Neural progenitor cell (in vitro differentiated cells): ENCODE measurements at regions not wholly inside any gene's neighbourhood (a gene's known extent, or its start where the extent isn't known, plus 50 kb on each side); places are given as distances from the start of the nearest gene placed in this dataset.

Source experiments
- DNase-seq: peaks from one replicate; pipeline ENCODE4 v3.0.0-alpha.2; 2016; ENCODE audit warnings: low spot score
- H2AFZ ChIP-seq: fragments of 200-600 bp; sonication (generic); replicated peaks from 2 replicates; pipeline ENCODE4 v1.6.1; 2016; ENCODE audit warnings: antibody characterized with exemption
- H3F3A ChIP-seq: fragments of 200-600 bp; sonication (generic); 2 replicates; pipeline ENCODE4 v1.6.1; 2016; ENCODE audit warnings: antibody characterized with exemption, low read depth
- H3K27ac ChIP-seq: fragments of 200-600 bp; sonication (generic); 2 replicates; pipeline ENCODE4 v1.5.1; 2016; ENCODE audit warnings: mild to moderate bottlenecking
- H3K27me3 ChIP-seq: fragments of 200-600 bp; sonication (generic); 2 replicates; pipeline ENCODE4 v1.6.1; 2016; ENCODE audit warnings: mild to moderate bottlenecking, moderate library complexity
- H3K36me3 ChIP-seq: fragments of 200-600 bp; sonication (generic); 2 replicates; pipeline ENCODE4 v1.5.1; 2016
- H3K4me1 ChIP-seq: fragments of 200-600 bp; sonication (generic); 2 replicates; pipeline ENCODE4 v1.6.1; 2016; ENCODE audit warnings: mixed run types
- H3K4me2 ChIP-seq: fragments of 200-600 bp; sonication (generic); 2 replicates; pipeline ENCODE4 v1.6.1; 2016
- H3K4me3 ChIP-seq: fragments of 200-600 bp; sonication (generic); 2 replicates; pipeline ENCODE4 v1.5.1; 2016
- H3K79me2 ChIP-seq: fragments of 200-600 bp; sonication (generic); 2 replicates; pipeline ENCODE4 v1.6.1; 2016; ENCODE audit warnings: low read depth
- H3K9ac ChIP-seq: fragments of 200-600 bp; sonication (generic); 2 replicates; pipeline ENCODE4 v1.6.1; 2016
- H3K9me3 ChIP-seq: fragments of 200-600 bp; sonication (generic); 2 replicates; pipeline ENCODE4 v1.5.1; 2016; ENCODE audit warnings: low read depth
- H4K20me1 ChIP-seq: fragments of 200-600 bp; sonication (generic); 2 replicates; pipeline ENCODE4 v1.6.1; 2016; ENCODE audit warnings: low read depth
- H3K27ac Mint-ChIP-seq: 3 replicates; pipeline ENCODE4 v1.8.0; 2021; ENCODE audit warnings: mixed read lengths
- H3K27me3 Mint-ChIP-seq: 2 replicates; pipeline ENCODE4 v1.8.0; 2022; ENCODE audit warnings: low read depth, mild to moderate bottlenecking, inconsistent platforms, moderate library complexity, mixed read lengths; ENCODE audit not compliant: insufficient read depth
- H3K36me3 Mint-ChIP-seq: 3 replicates; pipeline ENCODE4 v1.8.0; 2021; ENCODE audit warnings: mixed read lengths
- H3K4me1 Mint-ChIP-seq: 3 replicates; pipeline ENCODE4 v1.8.0; 2021; ENCODE audit warnings: mixed read lengths
- H3K4me3 Mint-ChIP-seq: 3 replicates; pipeline ENCODE4 v1.8.0; 2021; ENCODE audit warnings: mild to moderate bottlenecking, moderate library complexity, mixed read lengths
- H3K9me3 Mint-ChIP-seq: 3 replicates; pipeline ENCODE4 v1.8.0; 2020; ENCODE audit warnings: mixed read lengths
- EZH2 ChIP-seq: fragments of 200-600 bp; sonication (generic); IDR thresholded peaks from 2 replicates; pipeline ENCODE4 v1.6.1; 2017; ENCODE audit warnings: antibody characterized with exemption, mild to moderate bottlenecking, moderate library complexity
- EZH2phosphoT487 ChIP-seq: fragments of 200-600 bp; sonication (generic); IDR thresholded peaks from 2 replicates; pipeline ENCODE4 v1.6.1; 2017; ENCODE audit warnings: antibody characterized with exemption
- TF ChIP-seq, protein P1 (sequence below): fragments of 200-600 bp; sonication (generic); IDR thresholded peaks from 2 replicates; pipeline ENCODE4 v1.5.1; 2017; ENCODE audit warnings: antibody characterized with exemption, mild to moderate bottlenecking

DNA sequence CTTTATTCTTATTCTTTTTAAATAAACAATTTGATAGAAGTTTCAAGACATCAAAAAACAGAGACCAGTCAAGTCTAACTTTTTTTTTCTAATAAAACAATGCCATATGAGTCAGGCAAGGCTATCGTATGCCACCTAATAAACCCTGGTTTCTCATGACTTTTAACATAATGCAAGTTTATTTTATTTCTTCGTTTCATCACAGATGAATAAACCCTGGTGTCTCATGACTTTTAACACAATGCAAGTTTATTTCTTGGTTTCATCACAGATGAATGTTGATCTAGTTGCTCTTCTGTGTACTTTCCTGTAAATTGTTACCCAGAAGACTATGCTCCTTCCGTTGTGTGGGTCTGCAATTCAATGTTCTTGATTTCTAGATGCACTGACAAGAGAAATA lies 905.4 kb downstream of the ROBO2 start:
- Mint-ChIP-seq H3K4me1 (no peaks in the 10 kb centered on the region), H3K4me3 (no peak overlapping the region), H3K9me3 (no peaks in the 10 kb centered on the region), H3K36me3 (no peaks in the 10 kb centered on the region), H3K27ac (no peak overlapping the region), H3K27me3 (no peaks in the 10 kb centered on the region)
- no peaks in the 10 kb centered on the region for H3K36me3 ChIP-seq
- no peak overlapping the region for H3K4me3 ChIP-seq
- no peak overlapping the region for H3K4me2 ChIP-seq
- no peak for DNase-seq
- no peak overlapping the region for H3K27ac ChIP-seq
- H3K9me3 ChIP-seq: no peaks in the 10 kb centered on the region
- no peaks in the 10 kb centered on the region for H3K4me1 ChIP-seq
- TF ChIP-seq EZH2: no peak
- H4K20me1 ChIP-seq: no peaks in the 10 kb centered on the region
- H2AFZ ChIP-seq: no peak overlapping the region
- no peaks in the 10 kb centered on the region for H3K79me2 ChIP-seq
- no peaks in the 10 kb centered on the region for H3F3A ChIP-seq
- no peak overlapping the region for H3K9ac ChIP-seq
- H3K27me3 ChIP-seq: no peaks in the 10 kb centered on the region

GRCh38 chr3:77947671-77948070 lies 907.8 kb downstream of the ROBO2 start:
- TF ChIP-seq EZH2 (no peak), EZH2phosphoT487 (no peak)
- TF ChIP-seq, protein P1, sequence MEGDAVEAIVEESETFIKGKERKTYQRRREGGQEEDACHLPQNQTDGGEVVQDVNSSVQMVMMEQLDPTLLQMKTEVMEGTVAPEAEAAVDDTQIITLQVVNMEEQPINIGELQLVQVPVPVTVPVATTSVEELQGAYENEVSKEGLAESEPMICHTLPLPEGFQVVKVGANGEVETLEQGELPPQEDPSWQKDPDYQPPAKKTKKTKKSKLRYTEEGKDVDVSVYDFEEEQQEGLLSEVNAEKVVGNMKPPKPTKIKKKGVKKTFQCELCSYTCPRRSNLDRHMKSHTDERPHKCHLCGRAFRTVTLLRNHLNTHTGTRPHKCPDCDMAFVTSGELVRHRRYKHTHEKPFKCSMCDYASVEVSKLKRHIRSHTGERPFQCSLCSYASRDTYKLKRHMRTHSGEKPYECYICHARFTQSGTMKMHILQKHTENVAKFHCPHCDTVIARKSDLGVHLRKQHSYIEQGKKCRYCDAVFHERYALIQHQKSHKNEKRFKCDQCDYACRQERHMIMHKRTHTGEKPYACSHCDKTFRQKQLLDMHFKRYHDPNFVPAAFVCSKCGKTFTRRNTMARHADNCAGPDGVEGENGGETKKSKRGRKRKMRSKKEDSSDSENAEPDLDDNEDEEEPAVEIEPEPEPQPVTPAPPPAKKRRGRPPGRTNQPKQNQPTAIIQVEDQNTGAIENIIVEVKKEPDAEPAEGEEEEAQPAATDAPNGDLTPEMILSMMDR: no peak
- Mint-ChIP-seq H3K4me3 (no peak overlapping the region), H3K27me3 (no peaks in the 10 kb centered on the region), H3K27ac (no peak overlapping the region), H3K36me3 (no peaks in the 10 kb centered on the region), H3K9me3 (no peaks in the 10 kb centered on the region), H3K4me1 (no peaks in the 10 kb centered on the region)
- Histone ChIP-seq H3K9me3 (peaks cover 6% of the 10 kb centered on the region), H2AFZ (no peak overlapping the region), H3K79me2 (no peaks in the 10 kb centered on the region), H3K27me3 (no peaks in the 10 kb centered on the region), H3F3A (no peaks in the 10 kb centered on the region), H3K4me3 (no peak overlapping the region), H3K9ac (no peak overlapping the region), H3K4me2 (no peak overlapping the region), H3K4me1 (no peaks in the 10 kb centered on the region), H4K20me1 (no peaks in the 10 kb centered on the region), H3K36me3 (no peaks in the 10 kb centered on the region), H3K27ac (no peak overlapping the region)
- DNase-seq: no peak

GRCh38 chr3:77967621-77968020 lies 927.7 kb downstream of the ROBO2 start:
- Histone ChIP-seq H3K79me2 (no peaks in the 10 kb centered on the region), H3K4me2 (no peak overlapping the region), H3K36me3 (no peaks in the 10 kb centered on the region), H3K4me3 (no peak overlapping the region), H4K20me1 (no peaks in the 10 kb centered on the region), H3K9me3 (no peaks in the 10 kb centered on the region), H3K27me3 (no peaks in the 10 kb centered on the region), H2AFZ (no peak overlapping the region), H3K9ac (no peak overlapping the region), H3K4me1 (no peaks in the 10 kb centered on the region), H3K27ac (no peak overlapping the region), H3F3A (no peaks in the 10 kb centered on the region)
- TF ChIP-seq, protein P1: no peak
- no peak for TF ChIP-seq EZH2phosphoT487
- TF ChIP-seq EZH2: no peak
- Mint-ChIP-seq H3K9me3 (peaks cover 15% of the 10 kb centered on the region), H3K4me1 (no peaks in the 10 kb centered on the region), H3K4me3 (no peak overlapping the region), H3K27me3 (no peaks in the 10 kb centered on the region), H3K27ac (no peak overlapping the region), H3K36me3 (no peaks in the 10 kb centered on the region)
- no peak for DNase-seq

GRCh38 chr3:77976079-77976478 lies 936.2 kb downstream of the ROBO2 start:
- H3K9me3 Mint-ChIP-seq: peaks cover 8% of the 10 kb centered on the region
- Histone ChIP-seq H4K20me1 (no peaks in the 10 kb centered on the region), H3K79me2 (no peaks in the 10 kb centered on the region), H3K9ac (no peak overlapping the region), H3K4me2 (no peak overlapping the region), H2AFZ (no peak overlapping the region), H3K27me3 (no peaks in the 10 kb centered on the region), H3K4me1 (no peaks in the 10 kb centered on the region), H3K27ac (no peak overlapping the region), H3K9me3 (no peaks in the 10 kb centered on the region), H3F3A (no peaks in the 10 kb centered on the region), H3K36me3 (no peaks in the 10 kb centered on the region), H3K4me3 (no peak overlapping the region)
- no peak overlapping the region for H3K27ac Mint-ChIP-seq
- no peak for DNase-seq
- no peaks in the 10 kb centered on the region for H3K36me3 Mint-ChIP-seq
- H3K27me3 Mint-ChIP-seq: no peaks in the 10 kb centered on the region
- no peaks in the 10 kb centered on the region for H3K4me1 Mint-ChIP-seq
- H3K4me3 Mint-ChIP-seq: no peak overlapping the region
- TF ChIP-seq EZH2phosphoT487 (no peak), EZH2 (no peak)
- TF ChIP-seq, protein P1: no peak
